SK-N-SH (cell line): ENCODE measurements at regions not wholly inside any gene's neighbourhood (a gene's known extent, or its start where the extent isn't known, plus 50 kb on each side); places are given as distances from the start of the nearest gene placed in this dataset.

ENCODE experiments used
- CTCF ChIA-PET: fragments of 300-600, 350-600 bp; formaldehyde crosslinking; extraction: SDS; loops from one replicate; lab custom pipeline; 2021; lab: Yijun Ruan, JAX
- POLR2A ChIA-PET: fragments of 350-600 bp; sonication (Branson Sonifier 250); formaldehyde crosslinking; extraction: SDS; loops from one replicate; lab custom pipeline; 2020; ENCODE audit warnings: antibody characterized with exemption, inconsistent platforms; lab: Yijun Ruan, JAX
- DNase-seq: peaks from one replicate; pipeline ENCODE4 v3.0.0; 2012
- H2AFZ ChIP-seq: fragments of 200-600 bp; sonication (generic); 2 replicates; pipeline ENCODE4 v1.8.1; 2016; ENCODE audit warnings: antibody characterized with exemption, mild to moderate bottlenecking, low read depth
- H3F3A ChIP-seq: fragments of 200-600 bp; sonication (generic); replicated peaks from 2 replicates; pipeline ENCODE3; 2016; ENCODE audit warnings: antibody characterized with exemption, mild to moderate bottlenecking; ENCODE audit not compliant: insufficient read depth
- H3K27ac ChIP-seq, 2 experiments: fragments of 200-500 bp in 1 of 2; fragments of 200-600 bp in 1 of 2; sonication (Bioruptor generic) in 1 of 2; sonication (generic), shearing (Covaris generic) in 1 of 2; 2 replicates each; pipeline versions ENCODE4 v1.5.1 to v1.6.1; 2014 to 2016; ENCODE audit warnings: low read depth in 2 of 2, inconsistent platforms in 1 of 2, low read length in 1 of 2, mild to moderate bottlenecking in 1 of 2, mixed read lengths in 1 of 2
- H3K27me3 ChIP-seq: fragments of 200-600 bp; sonication (generic), shearing (Covaris generic); 2 replicates; pipeline ENCODE4 v1.6.1; 2016; ENCODE audit warnings: mixed run types; ENCODE audit not compliant: insufficient read depth
- H3K36me3 ChIP-seq, 2 experiments: fragments of 200-500 bp in 1 of 2; fragments of 200-600 bp in 1 of 2; sonication (Bioruptor generic) in 1 of 2; sonication (generic) in 1 of 2; replicated peaks in 1 of 2; 2 replicates each; pipeline versions ENCODE3 to v1.5.1; 2014 to 2016; ENCODE audit warnings: low read length in 1 of 2, mild to moderate bottlenecking in 1 of 2; ENCODE audit not compliant: insufficient read depth in 2 of 2, control insufficient read depth in 1 of 2
- H3K4me1 ChIP-seq, 2 experiments: fragments of 200-500 bp in 1 of 2; fragments of 200-600 bp in 1 of 2; sonication (Bioruptor generic) in 1 of 2; sonication (generic), shearing (Covaris generic) in 1 of 2; 2 replicates each; pipeline versions ENCODE4 v1.5.1 to v1.6.1; 2014 to 2016; ENCODE audit warnings: low read depth in 1 of 2, low read length in 1 of 2, mixed run types in 1 of 2; ENCODE audit not compliant: insufficient read depth in 2 of 2, control insufficient read depth in 1 of 2
- H3K4me2 ChIP-seq: fragments of 200-600 bp; sonication (generic), shearing (Covaris generic); 2 replicates; pipeline ENCODE4 v1.6.1; 2017; ENCODE audit warnings: mixed run types
- H3K4me3 ChIP-seq, 2 experiments: fragments of 200-500 bp in 1 of 2; fragments of 200-600 bp in 1 of 2; sonication (Bioruptor generic) in 1 of 2; sonication (generic), shearing (Covaris generic) in 1 of 2; 2 replicates each; pipeline versions ENCODE4 v1.5.1 to v1.8.1; 2014 to 2016; ENCODE audit warnings: low read depth in 2 of 2, inconsistent platforms in 1 of 2, low read length in 1 of 2, mild to moderate bottlenecking in 1 of 2, mixed read lengths in 1 of 2, moderate library complexity in 1 of 2
- H3K79me2 ChIP-seq: fragments of 200-600 bp; sonication (generic); 2 replicates; pipeline ENCODE4 v1.8.1; 2017; ENCODE audit warnings: mild to moderate bottlenecking; ENCODE audit not compliant: insufficient read depth
- H3K9ac ChIP-seq: fragments of 200-600 bp; sonication (generic); 2 replicates; pipeline ENCODE4 v1.6.1; 2017; ENCODE audit warnings: mixed run types
- H3K9me2 ChIP-seq: fragments of 200-600 bp; sonication (generic); 2 replicates; pipeline ENCODE4 v1.6.1; 2017; ENCODE audit warnings: mixed run types
- H3K9me3 ChIP-seq: fragments of 200-600 bp; sonication (generic); 2 replicates; pipeline ENCODE4 v1.6.1; 2017; ENCODE audit warnings: mixed run types, mild to moderate bottlenecking, moderate library complexity
- H4K20me1 ChIP-seq: fragments of 200-600 bp; sonication (generic); 2 replicates; pipeline ENCODE4 v1.6.1; 2017; ENCODE audit warnings: mild to moderate bottlenecking, mixed run types; ENCODE audit not compliant: insufficient read depth
- CHD2 ChIP-seq: fragments of 150-350 bp; IDR thresholded peaks from 2 replicates; pipeline ENCODE4 v1.6.1; 2018; ENCODE audit warnings: low read length; ENCODE audit not compliant: partially characterized antibody
- EP300 ChIP-seq, 2 experiments: IDR thresholded peaks; 2 replicates each; pipeline versions ENCODE4 v1.4.0 to v1.6.1; 2012; ENCODE audit warnings: borderline replicate concordance in 1 of 2, low read depth in 1 of 2, low read length in 1 of 2
- FOSL2 ChIP-seq: IDR thresholded peaks from 2 replicates; pipeline ENCODE4 v1.4.0; 2012; ENCODE audit warnings: low read depth, mild to moderate bottlenecking, moderate library complexity, borderline replicate concordance
- GABPA ChIP-seq: IDR thresholded peaks from 2 replicates; pipeline ENCODE4 v1.4.0; 2012; ENCODE audit warnings: low read depth, mild to moderate bottlenecking
- GATA2 ChIP-seq: sonication (generic); formaldehyde crosslinking; IDR thresholded peaks from 2 replicates; pipeline ENCODE4 v1.5.0; 2020; ENCODE audit warnings: mild to moderate bottlenecking, missing genetic modification reagents
- JUND ChIP-seq: IDR thresholded peaks from 2 replicates; pipeline ENCODE4 v1.4.0; 2012
- NFIC ChIP-seq: IDR thresholded peaks from 2 replicates; pipeline ENCODE4 v1.4.0; 2012; ENCODE audit warnings: borderline replicate concordance
- POLR2AphosphoS5 ChIP-seq: IDR thresholded peaks from 2 replicates; pipeline ENCODE4 v1.6.1; 2012; ENCODE audit warnings: low read depth, low read length
- RFX5 ChIP-seq: IDR thresholded peaks from 2 replicates; pipeline ENCODE4 v1.6.1; 2012; ENCODE audit warnings: mild to moderate bottlenecking, improper control_type of control experiment, low read length
- RXRA ChIP-seq: IDR thresholded peaks from 2 replicates; pipeline ENCODE4 v1.4.0; 2012; ENCODE audit warnings: low read depth, mild to moderate bottlenecking, borderline replicate concordance
- TEAD4 ChIP-seq: IDR thresholded peaks from 2 replicates; pipeline ENCODE4 v1.4.0; 2012; ENCODE audit warnings: mild to moderate bottlenecking, borderline replicate concordance; ENCODE audit not compliant: insufficient read depth
- YY1 ChIP-seq: IDR thresholded peaks from 2 replicates; pipeline ENCODE4 v1.4.0; 2012; ENCODE audit warnings: low read depth, mild to moderate bottlenecking
- WGBS: methylation state at CpG from one replicate; pipeline ENCODE4 v1.1.6; 2017; ENCODE audit warnings: low lambda C conversion rate; 5-methylcytosine and 5-hydroxymethylcytosine counted together
- TF ChIP-seq, protein P1 (sequence below): IDR thresholded peaks from 2 replicates; pipeline ENCODE4; 2012
- TF ChIP-seq, protein P2 (sequence below): IDR thresholded peaks from 2 replicates; pipeline ENCODE4 v1.4.0; 2012; ENCODE audit warnings: low read depth, borderline replicate concordance
- TF ChIP-seq, protein P3 (sequence below): fragments of 200-600 bp; sonication (generic); IDR thresholded peaks from 2 replicates; pipeline ENCODE4 v1.6.1; 2017; ENCODE audit warnings: antibody characterized with exemption, mild to moderate bottlenecking, moderate library complexity
- TF ChIP-seq, protein P4 (sequence below): IDR thresholded peaks from 2 replicates; pipeline ENCODE4 v1.4.0; 2012; ENCODE audit warnings: low read depth
- TF ChIP-seq, protein P5 (sequence below): IDR thresholded peaks from 2 replicates; pipeline ENCODE4 v1.4.0; 2012; ENCODE audit warnings: low read depth, borderline replicate concordance
- TF ChIP-seq, protein P6 (sequence below): fragments of 150-350 bp; IDR thresholded peaks from 2 replicates; pipeline ENCODE4 v1.6.1; 2017; ENCODE audit warnings: antibody characterized with exemption, low read length, low read depth, borderline replicate concordance

DNA sequence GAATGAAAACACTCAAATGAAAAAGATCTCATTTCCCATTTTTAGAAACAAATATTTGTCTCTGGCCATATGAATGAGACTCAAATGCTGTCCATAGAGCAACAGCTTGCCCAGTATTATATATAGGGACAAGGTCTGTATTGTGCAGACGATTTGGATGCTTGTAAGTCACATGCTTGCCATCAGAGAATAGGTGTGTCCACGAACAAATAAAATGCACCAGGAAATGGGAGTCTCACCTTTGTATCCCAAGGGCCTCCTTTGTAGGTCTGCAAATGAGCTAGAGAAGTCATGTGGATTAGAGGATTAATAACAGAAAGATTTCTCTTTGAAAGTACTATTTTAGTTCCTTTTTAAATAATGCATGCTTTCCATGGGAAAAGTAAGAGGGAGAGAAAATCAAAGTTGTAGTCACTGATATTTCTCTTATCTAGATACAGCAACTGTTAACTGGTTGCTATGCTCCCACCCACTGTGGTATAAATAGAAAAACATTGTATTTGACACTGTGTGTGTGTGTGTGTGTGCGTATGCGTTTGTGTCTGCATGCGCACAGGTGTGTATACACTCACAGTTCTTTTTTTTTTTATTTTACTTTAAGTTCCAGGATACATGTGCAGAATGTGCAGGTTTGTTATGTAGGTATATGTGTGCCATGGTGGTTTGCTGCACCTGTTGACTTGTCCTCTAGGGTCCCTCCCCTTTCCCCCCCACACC, 383.4 kb upstream of the ARRDC4 start:
- POLR2A ChIA-PET = no interaction called here
- no peaks in the 10 kb centered on the region for H4K20me1 ChIP-seq
- DNase-seq = no peak
- CTCF ChIA-PET = no interaction called here
- H3K9me2 ChIP-seq = no peaks in the 10 kb centered on the region
- no peak overlapping the region for H3K4me3 ChIP-seq
- no peak overlapping the region for H2AFZ ChIP-seq
- H3K27me3 ChIP-seq = no peaks in the 10 kb centered on the region
- H3K4me1 ChIP-seq = no peaks in the 10 kb centered on the region
- no peak overlapping the region for H3K9ac ChIP-seq
- H3K79me2 ChIP-seq = no peaks in the 10 kb centered on the region
- no peaks in the 10 kb centered on the region for H3K36me3 ChIP-seq
- no peaks in the 10 kb centered on the region for H3F3A ChIP-seq
- WGBS = 18% methylated on average over 5 of the region's 5 CpGs
- H3K27ac ChIP-seq = no peak overlapping the region
- H3K4me2 ChIP-seq = no peak overlapping the region
- TF ChIP-seq NFIC (no peak), GATA2 (CRISPR knock-in tag) (no peak), CHD2 (no peak), RXRA (no peak), YY1 (no peak), POLR2AphosphoS5 (no peak)
- TF ChIP-seq, protein P1, sequence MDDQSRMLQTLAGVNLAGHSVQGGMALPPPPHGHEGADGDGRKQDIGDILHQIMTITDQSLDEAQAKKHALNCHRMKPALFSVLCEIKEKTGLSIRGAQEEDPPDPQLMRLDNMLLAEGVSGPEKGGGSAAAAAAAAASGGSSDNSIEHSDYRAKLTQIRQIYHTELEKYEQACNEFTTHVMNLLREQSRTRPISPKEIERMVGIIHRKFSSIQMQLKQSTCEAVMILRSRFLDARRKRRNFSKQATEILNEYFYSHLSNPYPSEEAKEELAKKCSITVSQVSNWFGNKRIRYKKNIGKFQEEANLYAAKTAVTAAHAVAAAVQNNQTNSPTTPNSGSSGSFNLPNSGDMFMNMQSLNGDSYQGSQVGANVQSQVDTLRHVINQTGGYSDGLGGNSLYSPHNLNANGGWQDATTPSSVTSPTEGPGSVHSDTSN = no peak
- H3K9me3 ChIP-seq = no peaks in the 10 kb centered on the region

DNA sequence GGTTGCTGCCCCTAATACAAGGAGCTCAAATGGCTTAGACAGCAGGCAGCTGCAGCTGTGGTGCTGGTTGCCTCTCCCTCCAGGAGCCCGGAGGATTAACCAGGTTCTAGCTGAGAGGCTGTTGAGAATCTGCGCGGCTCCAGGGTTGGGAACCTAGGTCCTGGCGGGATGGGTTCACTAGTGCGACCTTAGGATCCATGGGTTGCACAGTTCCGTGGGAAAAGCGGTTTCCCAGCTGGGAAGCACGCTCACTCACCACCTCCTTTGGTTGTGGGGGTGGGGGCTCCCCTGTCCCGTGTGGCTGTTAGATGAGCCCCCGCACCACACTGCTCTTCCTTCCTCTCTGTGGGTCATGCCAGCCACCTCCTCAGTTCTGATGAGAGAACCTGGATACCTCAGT, 375.1 kb upstream of the ARRDC4 start:
- no peak for DNase-seq
- H3K36me3 ChIP-seq = no peaks in the 10 kb centered on the region
- H3K79me2 ChIP-seq = no peaks in the 10 kb centered on the region
- H3K9ac ChIP-seq = no peak overlapping the region
- H3K27me3 ChIP-seq = no peaks in the 10 kb centered on the region
- no peak overlapping the region for H3K4me3 ChIP-seq
- TF ChIP-seq, protein P2, sequence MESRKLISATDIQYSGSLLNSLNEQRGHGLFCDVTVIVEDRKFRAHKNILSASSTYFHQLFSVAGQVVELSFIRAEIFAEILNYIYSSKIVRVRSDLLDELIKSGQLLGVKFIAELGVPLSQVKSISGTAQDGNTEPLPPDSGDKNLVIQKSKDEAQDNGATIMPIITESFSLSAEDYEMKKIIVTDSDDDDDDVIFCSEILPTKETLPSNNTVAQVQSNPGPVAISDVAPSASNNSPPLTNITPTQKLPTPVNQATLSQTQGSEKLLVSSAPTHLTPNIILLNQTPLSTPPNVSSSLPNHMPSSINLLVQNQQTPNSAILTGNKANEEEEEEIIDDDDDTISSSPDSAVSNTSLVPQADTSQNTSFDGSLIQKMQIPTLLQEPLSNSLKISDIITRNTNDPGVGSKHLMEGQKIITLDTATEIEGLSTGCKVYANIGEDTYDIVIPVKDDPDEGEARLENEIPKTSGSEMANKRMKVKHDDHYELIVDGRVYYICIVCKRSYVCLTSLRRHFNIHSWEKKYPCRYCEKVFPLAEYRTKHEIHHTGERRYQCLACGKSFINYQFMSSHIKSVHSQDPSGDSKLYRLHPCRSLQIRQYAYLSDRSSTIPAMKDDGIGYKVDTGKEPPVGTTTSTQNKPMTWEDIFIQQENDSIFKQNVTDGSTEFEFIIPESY = no peak
- no peak for TF ChIP-seq GATA2 (CRISPR knock-in tag)
- TF ChIP-seq, protein P3, sequence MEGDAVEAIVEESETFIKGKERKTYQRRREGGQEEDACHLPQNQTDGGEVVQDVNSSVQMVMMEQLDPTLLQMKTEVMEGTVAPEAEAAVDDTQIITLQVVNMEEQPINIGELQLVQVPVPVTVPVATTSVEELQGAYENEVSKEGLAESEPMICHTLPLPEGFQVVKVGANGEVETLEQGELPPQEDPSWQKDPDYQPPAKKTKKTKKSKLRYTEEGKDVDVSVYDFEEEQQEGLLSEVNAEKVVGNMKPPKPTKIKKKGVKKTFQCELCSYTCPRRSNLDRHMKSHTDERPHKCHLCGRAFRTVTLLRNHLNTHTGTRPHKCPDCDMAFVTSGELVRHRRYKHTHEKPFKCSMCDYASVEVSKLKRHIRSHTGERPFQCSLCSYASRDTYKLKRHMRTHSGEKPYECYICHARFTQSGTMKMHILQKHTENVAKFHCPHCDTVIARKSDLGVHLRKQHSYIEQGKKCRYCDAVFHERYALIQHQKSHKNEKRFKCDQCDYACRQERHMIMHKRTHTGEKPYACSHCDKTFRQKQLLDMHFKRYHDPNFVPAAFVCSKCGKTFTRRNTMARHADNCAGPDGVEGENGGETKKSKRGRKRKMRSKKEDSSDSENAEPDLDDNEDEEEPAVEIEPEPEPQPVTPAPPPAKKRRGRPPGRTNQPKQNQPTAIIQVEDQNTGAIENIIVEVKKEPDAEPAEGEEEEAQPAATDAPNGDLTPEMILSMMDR = no peak
- TF ChIP-seq GABPA = no peak
- no peak for TF ChIP-seq FOSL2
- TF ChIP-seq, protein P4, sequence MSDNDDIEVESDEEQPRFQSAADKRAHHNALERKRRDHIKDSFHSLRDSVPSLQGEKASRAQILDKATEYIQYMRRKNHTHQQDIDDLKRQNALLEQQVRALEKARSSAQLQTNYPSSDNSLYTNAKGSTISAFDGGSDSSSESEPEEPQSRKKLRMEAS = no peak
- TF ChIP-seq YY1 = no peak
- TF ChIP-seq JUND = no peak
- no peak for TF ChIP-seq RFX5
- TF ChIP-seq, protein P5, sequence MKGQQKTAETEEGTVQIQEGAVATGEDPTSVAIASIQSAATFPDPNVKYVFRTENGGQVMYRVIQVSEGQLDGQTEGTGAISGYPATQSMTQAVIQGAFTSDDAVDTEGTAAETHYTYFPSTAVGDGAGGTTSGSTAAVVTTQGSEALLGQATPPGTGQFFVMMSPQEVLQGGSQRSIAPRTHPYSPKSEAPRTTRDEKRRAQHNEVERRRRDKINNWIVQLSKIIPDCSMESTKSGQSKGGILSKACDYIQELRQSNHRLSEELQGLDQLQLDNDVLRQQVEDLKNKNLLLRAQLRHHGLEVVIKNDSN = no peak
- TF ChIP-seq TEAD4 = no peak
- TF ChIP-seq EP300 (IDR thresholded peaks at IDR 0.05; ENCODE audit: borderline replicate concordance in 1 of 2, low read depth in 1 of 2, low read length in 1 of 2) = no peak
- TF ChIP-seq, protein P6, sequence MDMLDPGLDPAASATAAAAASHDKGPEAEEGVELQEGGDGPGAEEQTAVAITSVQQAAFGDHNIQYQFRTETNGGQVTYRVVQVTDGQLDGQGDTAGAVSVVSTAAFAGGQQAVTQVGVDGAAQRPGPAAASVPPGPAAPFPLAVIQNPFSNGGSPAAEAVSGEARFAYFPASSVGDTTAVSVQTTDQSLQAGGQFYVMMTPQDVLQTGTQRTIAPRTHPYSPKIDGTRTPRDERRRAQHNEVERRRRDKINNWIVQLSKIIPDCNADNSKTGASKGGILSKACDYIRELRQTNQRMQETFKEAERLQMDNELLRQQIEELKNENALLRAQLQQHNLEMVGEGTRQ = no peak
- H3K9me3 ChIP-seq = no peaks in the 10 kb centered on the region
- H3K9me2 ChIP-seq = no peaks in the 10 kb centered on the region; the same call in 1 of the 2 replicates
- ChIA-PET CTCF (no interaction called here), POLR2A (no interaction called here)
- no peak overlapping the region for H2AFZ ChIP-seq
- H3F3A ChIP-seq = no peaks in the 10 kb centered on the region
- no peaks in the 10 kb centered on the region for H4K20me1 ChIP-seq
- H3K4me2 ChIP-seq = no peak overlapping the region
- no peak overlapping the region for H3K27ac ChIP-seq
- WGBS = 0% methylated on average over 1 of the region's 10 CpGs
- no peaks in the 10 kb centered on the region for H3K4me1 ChIP-seq
